Nephron progenitor cell (in vitro differentiated cells): ENCODE measurements at regions not wholly inside any gene's neighbourhood (a gene's known extent, or its start where the extent isn't known, plus 50 kb on each side); places are given as distances from the start of the nearest gene placed in this dataset.

Experiments used
- DNase-seq: peaks from one replicate; pipeline ENCODE4 v3.0.0; 2021
- H3K27ac Mint-ChIP-seq: 2 replicates; pipeline ENCODE4 v1.8.0; 2021; ENCODE audit warnings: mild to moderate bottlenecking, moderate library complexity, mixed read lengths
- H3K27me3 Mint-ChIP-seq: 2 replicates; pipeline ENCODE4 v1.8.0; 2021; ENCODE audit warnings: mild to moderate bottlenecking, low read depth, mixed read lengths; ENCODE audit not compliant: poor library complexity
- H3K36me3 Mint-ChIP-seq: 2 replicates; pipeline ENCODE4 v1.8.0; 2021; ENCODE audit warnings: low read depth, mixed read lengths
- H3K4me1 Mint-ChIP-seq: 2 replicates; pipeline ENCODE4 v1.8.0; 2021; ENCODE audit warnings: mixed read lengths
- H3K4me3 Mint-ChIP-seq: 2 replicates; pipeline ENCODE4 v1.8.0; 2021; ENCODE audit warnings: mild to moderate bottlenecking, moderate library complexity, mixed read lengths
- H3K9me3 Mint-ChIP-seq: 2 replicates; pipeline ENCODE4 v1.8.0; 2021; ENCODE audit warnings: mild to moderate bottlenecking, moderate library complexity, mixed read lengths
- TF ChIP-seq, protein P1 (sequence below): fragments of 200-600 bp; sonication (generic); IDR thresholded peaks from 2 replicates; pipeline ENCODE4 v1.5.0; 2021; ENCODE audit warnings: antibody characterized with exemption

DNA sequence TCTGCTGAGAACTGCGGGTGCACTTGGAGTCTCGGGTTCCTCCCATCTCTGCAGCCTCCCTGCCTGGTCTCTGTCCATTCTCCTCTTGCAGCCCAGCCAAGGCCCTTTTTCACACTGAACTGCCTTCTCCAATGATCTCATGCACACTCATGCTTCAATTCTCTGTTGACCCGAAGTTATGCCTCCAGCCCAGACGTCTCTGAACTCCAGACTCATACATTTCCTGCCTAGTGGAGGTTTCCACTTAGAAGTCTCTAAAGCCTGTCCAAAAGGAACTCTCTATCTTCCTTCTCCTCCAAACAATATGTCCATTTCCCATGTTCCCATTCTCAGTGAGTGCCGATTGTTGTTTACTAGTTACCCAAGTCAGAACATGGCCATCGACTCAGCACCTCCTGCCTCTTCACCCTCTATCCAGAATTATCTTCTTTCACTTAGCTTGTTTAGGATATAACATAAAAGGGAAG, 155.2 kb downstream of the IRS1 start:
- DNase-seq: no peak
- peak overlapping the region; percentile 76 for H3K27ac Mint-ChIP-seq
- peaks cover 32% of the 10 kb centered on the region for H3K4me1 Mint-ChIP-seq
- H3K27me3 Mint-ChIP-seq: peaks cover 3% of the 10 kb centered on the region
- peak overlapping the region; percentile 17 for H3K4me3 Mint-ChIP-seq
- H3K36me3 Mint-ChIP-seq: peaks cover 21% of the 10 kb centered on the region
- TF ChIP-seq, protein P1, sequence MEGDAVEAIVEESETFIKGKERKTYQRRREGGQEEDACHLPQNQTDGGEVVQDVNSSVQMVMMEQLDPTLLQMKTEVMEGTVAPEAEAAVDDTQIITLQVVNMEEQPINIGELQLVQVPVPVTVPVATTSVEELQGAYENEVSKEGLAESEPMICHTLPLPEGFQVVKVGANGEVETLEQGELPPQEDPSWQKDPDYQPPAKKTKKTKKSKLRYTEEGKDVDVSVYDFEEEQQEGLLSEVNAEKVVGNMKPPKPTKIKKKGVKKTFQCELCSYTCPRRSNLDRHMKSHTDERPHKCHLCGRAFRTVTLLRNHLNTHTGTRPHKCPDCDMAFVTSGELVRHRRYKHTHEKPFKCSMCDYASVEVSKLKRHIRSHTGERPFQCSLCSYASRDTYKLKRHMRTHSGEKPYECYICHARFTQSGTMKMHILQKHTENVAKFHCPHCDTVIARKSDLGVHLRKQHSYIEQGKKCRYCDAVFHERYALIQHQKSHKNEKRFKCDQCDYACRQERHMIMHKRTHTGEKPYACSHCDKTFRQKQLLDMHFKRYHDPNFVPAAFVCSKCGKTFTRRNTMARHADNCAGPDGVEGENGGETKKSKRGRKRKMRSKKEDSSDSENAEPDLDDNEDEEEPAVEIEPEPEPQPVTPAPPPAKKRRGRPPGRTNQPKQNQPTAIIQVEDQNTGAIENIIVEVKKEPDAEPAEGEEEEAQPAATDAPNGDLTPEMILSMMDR: no peak
- peaks cover 33% of the 10 kb centered on the region for H3K9me3 Mint-ChIP-seq

DNA sequence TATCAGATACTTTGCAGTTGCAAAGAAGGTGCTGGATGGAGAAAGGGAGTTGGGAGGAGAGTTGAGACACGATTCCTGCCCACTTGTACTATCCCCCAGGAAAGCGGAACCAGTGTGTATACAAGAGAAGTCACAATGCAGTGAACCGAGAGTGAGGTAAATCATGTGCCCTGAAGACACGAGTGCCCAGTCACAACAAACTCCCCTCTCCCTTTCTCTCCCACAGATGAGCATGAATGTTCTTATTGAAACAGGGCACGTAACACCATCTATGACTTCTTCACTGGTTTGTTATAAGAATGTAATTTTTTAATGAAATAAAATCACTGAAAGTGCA, 155.7 kb downstream of the IRS1 start:
- TF ChIP-seq, protein P1: no peak
- peaks cover 3% of the 10 kb centered on the region for H3K27me3 Mint-ChIP-seq
- peaks cover 33% of the 10 kb centered on the region for H3K9me3 Mint-ChIP-seq
- peak overlapping the region; percentile 32 for H3K4me3 Mint-ChIP-seq
- peak overlapping the region; percentile 97 for H3K27ac Mint-ChIP-seq
- peaks cover 16% of the 10 kb centered on the region for H3K36me3 Mint-ChIP-seq
- peaks cover 29% of the 10 kb centered on the region for H3K4me1 Mint-ChIP-seq
- peak; percentile 7 for DNase-seq

DNA sequence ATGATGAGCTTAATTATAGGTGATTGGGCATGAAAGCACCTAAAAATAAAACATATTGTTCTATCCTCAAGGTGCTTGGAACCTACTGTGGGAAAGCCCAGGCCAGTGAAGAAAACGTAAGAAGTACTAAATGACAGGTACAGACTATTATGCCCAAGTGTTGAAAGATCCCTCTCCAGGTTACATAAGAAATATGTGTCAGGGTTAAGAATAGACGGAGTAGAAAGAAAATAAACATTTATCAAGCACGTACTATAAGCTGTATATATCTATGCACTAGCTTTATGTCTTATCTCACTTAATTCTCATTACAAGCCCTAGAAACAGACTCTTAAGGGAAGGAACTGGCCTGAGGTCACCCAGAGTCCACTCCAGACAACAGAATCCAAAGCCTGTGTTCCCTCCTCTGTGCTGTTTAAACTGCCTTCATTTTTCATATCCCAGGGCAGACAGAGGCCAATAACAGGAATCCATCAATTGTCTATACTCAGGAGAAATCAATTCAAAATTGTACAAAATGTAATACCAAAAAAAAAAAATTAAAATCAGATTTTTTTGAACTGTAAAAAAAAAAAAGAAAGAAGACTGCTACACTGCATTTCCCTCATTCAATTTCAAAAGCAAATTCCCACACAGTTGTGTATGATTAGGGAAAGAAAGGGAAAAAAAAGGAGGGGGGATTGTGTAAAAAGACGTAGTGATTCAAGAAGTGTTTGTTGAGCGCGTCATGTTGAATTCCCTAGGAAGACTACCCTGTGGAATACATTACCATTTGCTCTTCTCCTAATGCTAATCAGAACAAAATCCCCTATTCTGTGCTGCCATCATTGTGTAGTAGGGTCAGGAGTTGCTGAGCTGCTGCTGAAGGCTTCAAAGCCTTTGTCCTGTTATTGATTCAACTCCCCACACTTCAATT, 156.3 kb downstream of the IRS1 start:
- H3K27ac Mint-ChIP-seq: peak overlapping the region; percentile 97
- TF ChIP-seq, protein P1: no peak
- H3K9me3 Mint-ChIP-seq: peaks cover 28% of the 10 kb centered on the region

DNA sequence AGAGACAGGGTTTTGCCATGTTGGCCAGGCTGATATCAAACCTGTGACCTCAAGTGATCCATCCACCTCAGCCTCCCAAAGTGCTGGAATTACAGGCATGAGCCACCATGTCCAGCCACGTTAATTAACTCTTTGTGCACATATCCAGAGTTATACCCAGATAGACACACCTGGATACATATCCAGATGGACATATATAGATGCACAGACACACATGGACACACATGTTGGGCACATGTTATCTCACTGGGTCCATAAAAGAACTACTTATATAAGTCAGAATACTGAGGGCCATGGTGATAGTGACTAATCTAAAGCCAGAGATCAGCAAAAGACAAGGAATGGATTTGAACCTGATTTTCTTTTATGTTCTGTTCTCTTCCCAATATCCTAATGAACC, 158.6 kb downstream of the IRS1 start:
- peaks cover 25% of the 10 kb centered on the region for H3K4me1 Mint-ChIP-seq
- peaks cover 11% of the 10 kb centered on the region for H3K36me3 Mint-ChIP-seq
- H3K27ac Mint-ChIP-seq: no peak overlapping the region
- TF ChIP-seq, protein P1: no peak
- peaks cover 26% of the 10 kb centered on the region for H3K9me3 Mint-ChIP-seq
- H3K4me3 Mint-ChIP-seq: no peak overlapping the region
- no peak for DNase-seq
- H3K27me3 Mint-ChIP-seq: peaks cover 6% of the 10 kb centered on the region

More for the DNA sequence above, 156.3 kb downstream of the IRS1 start:
- Mint-ChIP-seq H3K4me3 (peak overlapping the region; percentile 32), H3K4me1 (peaks cover 29% of the 10 kb centered on the region), H3K27me3 (peaks cover 3% of the 10 kb centered on the region), H3K36me3 (peaks cover 11% of the 10 kb centered on the region)
- no peak for DNase-seq

DNA sequence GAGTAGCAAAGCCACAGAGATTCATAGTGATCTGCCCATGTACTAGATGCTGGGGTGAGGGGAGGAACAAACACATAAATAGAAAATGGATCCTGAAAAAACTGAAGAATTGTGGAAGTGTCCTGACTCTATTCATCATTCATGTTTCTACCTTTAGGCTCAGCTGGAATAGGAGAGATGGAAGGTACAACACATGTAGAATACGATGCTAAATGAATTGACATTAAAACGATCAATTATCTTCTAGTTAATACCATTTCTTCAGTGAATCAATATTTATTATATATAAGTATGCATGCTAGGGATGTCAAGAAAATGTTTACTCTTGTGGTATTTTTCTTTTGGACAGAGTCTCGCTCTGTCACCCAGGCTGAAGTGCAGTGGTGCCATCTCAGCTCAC, 159.1 kb downstream of the IRS1 start:
- H3K4me3 Mint-ChIP-seq: no peak overlapping the region
- H3K27ac Mint-ChIP-seq: no peak overlapping the region
- no peak for DNase-seq
- H3K9me3 Mint-ChIP-seq: peaks cover 26% of the 10 kb centered on the region
- H3K27me3 Mint-ChIP-seq: peaks cover 6% of the 10 kb centered on the region
- H3K4me1 Mint-ChIP-seq: peaks cover 25% of the 10 kb centered on the region
- H3K36me3 Mint-ChIP-seq: peaks cover 11% of the 10 kb centered on the region
- TF ChIP-seq, protein P1: no peak
